ENCODE measurements at regions not wholly inside any gene's neighbourhood (a gene's known extent, or its start where the extent isn't known, plus 50 kb on each side); places are given as distances from the start of the nearest gene placed in this dataset.

- TF ChIP-seq, protein P1, sequence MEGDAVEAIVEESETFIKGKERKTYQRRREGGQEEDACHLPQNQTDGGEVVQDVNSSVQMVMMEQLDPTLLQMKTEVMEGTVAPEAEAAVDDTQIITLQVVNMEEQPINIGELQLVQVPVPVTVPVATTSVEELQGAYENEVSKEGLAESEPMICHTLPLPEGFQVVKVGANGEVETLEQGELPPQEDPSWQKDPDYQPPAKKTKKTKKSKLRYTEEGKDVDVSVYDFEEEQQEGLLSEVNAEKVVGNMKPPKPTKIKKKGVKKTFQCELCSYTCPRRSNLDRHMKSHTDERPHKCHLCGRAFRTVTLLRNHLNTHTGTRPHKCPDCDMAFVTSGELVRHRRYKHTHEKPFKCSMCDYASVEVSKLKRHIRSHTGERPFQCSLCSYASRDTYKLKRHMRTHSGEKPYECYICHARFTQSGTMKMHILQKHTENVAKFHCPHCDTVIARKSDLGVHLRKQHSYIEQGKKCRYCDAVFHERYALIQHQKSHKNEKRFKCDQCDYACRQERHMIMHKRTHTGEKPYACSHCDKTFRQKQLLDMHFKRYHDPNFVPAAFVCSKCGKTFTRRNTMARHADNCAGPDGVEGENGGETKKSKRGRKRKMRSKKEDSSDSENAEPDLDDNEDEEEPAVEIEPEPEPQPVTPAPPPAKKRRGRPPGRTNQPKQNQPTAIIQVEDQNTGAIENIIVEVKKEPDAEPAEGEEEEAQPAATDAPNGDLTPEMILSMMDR (IDR thresholded peaks at IDR 0.05; ENCODE audit: borderline replicate concordance, extremely low read depth, low read length, poor library complexity, severe bottlenecking), result peak; percentile 21
- no peak for TF ChIP-seq EZH2 (IDR thresholded peaks at IDR 0.05; ENCODE audit: borderline replicate concordance, low read depth, low read length, severe bottlenecking)
Measured at GRCh38 chr2:65686928-65687521, 254.6 kb upstream of the SPRED2 start.
